Mucosa of gallbladder (tissue), 1 donor: ENCODE measurements at regions not wholly inside any gene's neighbourhood (a gene's known extent, or its start where the extent isn't known, plus 50 kb on each side); places are given as distances from the start of the nearest gene placed in this dataset.
"Not testable (repeated sequence)": the region's sequence is repeated elsewhere in the genome, so short reads cannot be mapped to it uniquely, and the experiment has no call there.

Experiments
- DNase-seq: peaks from one replicate; pipeline ENCODE4 v3.0.0-alpha.2; 2020; ENCODE audit warnings: low spot score
- donor health status: DM: no; HTN: no; CAD: no.

- DNase-seq = peak; percentile 38
Measured at GRCh38 chr7:65251851-65252620, 121.6 kb upstream of the ZNF92 start.

GRCh38 chr7:65250697-65251395, 122.8 kb upstream of the ZNF92 start:
- no peak for DNase-seq

- no peak for DNase-seq
Measured at GRCh38 chr7:65250216-65250615, 123.4 kb upstream of the ZNF92 start.

- no peak for DNase-seq
Measured at GRCh38 chr7:65247491-65247890, 126.2 kb upstream of the ZNF92 start.

GRCh38 chr7:65239707-65240352, 133.8 kb upstream of the ZNF92 start:
- no peak for DNase-seq

- DNase-seq = no peak
Measured at GRCh38 chr7:65239324-65239706, 134.3 kb upstream of the ZNF92 start.

GRCh38 chr7:65238785-65239184, 134.9 kb upstream of the ZNF92 start:
- no peak for DNase-seq

GRCh38 chr7:65235586-65235985, 138.1 kb upstream of the ZNF92 start:
- no peak for DNase-seq

GRCh38 chr7:65233409-65234034, 140.1 kb upstream of the ZNF92 start:
- DNase-seq = no peak

GRCh38 chr7:65230231-65230630, 143.4 kb upstream of the ZNF92 start:
- no peak for DNase-seq

- no peak for DNase-seq
Measured at GRCh38 chr7:65225422-65226006, 148.1 kb upstream of the ZNF92 start.

- no peak for DNase-seq
Measured at GRCh38 chr7:65222655-65223054, 151.0 kb upstream of the ZNF92 start.

GRCh38 chr7:65221683-65222082, 152.0 kb upstream of the ZNF92 start:
- DNase-seq = no peak

- no peak for DNase-seq
Measured at GRCh38 chr7:65219623-65220022, 154.0 kb upstream of the ZNF92 start.

- DNase-seq = peak; percentile 68
Measured at GRCh38 chr7:65216469-65216868, 157.2 kb upstream of the ZNF92 start.

GRCh38 chr7:65213260-65213659, 160.4 kb upstream of the ZNF92 start:
- DNase-seq = not testable (repeated sequence)

- not testable (repeated sequence) for DNase-seq
Measured at GRCh38 chr7:65199221-65199620, 174.4 kb upstream of the ZNF92 start.

GRCh38 chr7:65193334-65194058, 180.2 kb upstream of the ZNF92 start:
- DNase-seq = not testable (repeated sequence)

- not testable (repeated sequence) for DNase-seq
Measured at GRCh38 chr7:65177041-65177440, 170.6 kb upstream of the ERV3-1 start.

GRCh38 chr7:65150105-65150504, 143.6 kb upstream of the ERV3-1 start:
- DNase-seq = not testable (repeated sequence)
